ENCODE measurements at regions not wholly inside any gene's neighbourhood (a gene's known extent, or its start where the extent isn't known, plus 50 kb on each side); places are given as distances from the start of the nearest gene placed in this dataset.

GRCh38 chr9:135326141-135326540, 153.4 kb upstream of the PPP1R26 start:
- no peaks in the 10 kb centered on the region for H3K4me1 ChIP-seq (replicated peaks in 1 of 2; ENCODE audit: control insufficient read depth in 2 of 2, insufficient read depth in 2 of 2, low read length in 2 of 2)
- no peaks in the 10 kb centered on the region for H3K36me3 ChIP-seq (ENCODE audit: control insufficient read depth, insufficient read depth, low read length)
- no peak overlapping the region for H3K4me3 ChIP-seq
- ChIA-PET CTCF (ENCODE audit: low intra/inter-chr PET ratio) (no interaction called here), POLR2A (no interaction called here)
- no peaks in the 10 kb centered on the region for H3K9me3 ChIP-seq (replicated peaks; ENCODE audit: control insufficient read depth, insufficient read depth, low read depth, low read length)
- no peak overlapping the region for H2AFZ ChIP-seq (ENCODE audit: low read depth, low read length)
- ATAC-seq, result no peak
- in situ Hi-C loops (cut with MboI) (no loop called here), intact Hi-C loops (cut with micrococcal nuclease) (no loop called here)
- no peaks in the 10 kb centered on the region for H4K20me1 ChIP-seq (replicated peaks; ENCODE audit: control insufficient read depth, insufficient read depth, low read length)
- BruUV-seq (replicated peaks), result no TSS peak
- H3K27ac ChIP-seq (ENCODE audit: extremely low read depth, low read depth, low read length), result no peak overlapping the region
- no peak overlapping the region for H3K4me2 ChIP-seq (ENCODE audit: insufficient read depth, low read length)
- WGBS (ENCODE audit: insufficient coverage, low coverage, missing lambda C conversion rate), result 2% methylated on average over 7 of the region's 7 CpGs
- DNase-seq (ENCODE audit: extremely low read depth in 1 of 4, low spot score in 3 of 4), result no peak
- TF ChIP-seq NR4A1 (CRISPR knock-in tag; IDR thresholded peaks at IDR 0.05), result no peak
- TF ChIP-seq NR4A1 (tag; IDR thresholded peaks at IDR 0.05), result no peak
- TF ChIP-seq HIVEP1 (CRISPR knock-in tag; IDR thresholded peaks at IDR 0.05), result no peak
- TF ChIP-seq ZNF408 (CRISPR knock-in tag; IDR thresholded peaks at IDR 0.05; ENCODE audit: low read depth), result no peak
- TF ChIP-seq MLX (CRISPR knock-in tag; conservative IDR thresholded peaks at IDR 0.05), result no peak
- no peak for TF ChIP-seq ILK (tag; IDR thresholded peaks at IDR 0.05; ENCODE audit: borderline replicate concordance, low read depth)
- TF ChIP-seq ATF6 (CRISPR knock-in tag; IDR thresholded peaks at IDR 0.05), result no peak
- TF ChIP-seq CEBPB (tag; IDR thresholded peaks at IDR 0.05), result no peak
- TF ChIP-seq HLTF (IDR thresholded peaks at IDR 0.05), result no peak
- no peak for TF ChIP-seq TAF7 (tag; IDR thresholded peaks at IDR 0.05)
- TF ChIP-seq NCOA2 (IDR thresholded peaks at IDR 0.05; ENCODE audit: partially characterized antibody in 2 of 2), result no peak
- TF ChIP-seq GABPB2 (CRISPR knock-in tag; conservative IDR thresholded peaks at IDR 0.05), result no peak
- H3K27me3 ChIP-seq (ENCODE audit: control insufficient read depth in 2 of 2, insufficient read depth in 2 of 2, low read length in 2 of 2), result peaks cover 0 to 25% of the 10 kb centered on the region in 2 experiments; a peak in 2 of 5 replicates
- no peak overlapping the region for H3K9ac ChIP-seq (ENCODE audit: insufficient read depth in 1 of 2, low read depth in 2 of 2, low read length in 2 of 2)
- H3K9me1 ChIP-seq (ENCODE audit: control insufficient read depth, insufficient read depth, low read length), result no peaks in the 10 kb centered on the region
- no peaks in the 10 kb centered on the region for H3K79me2 ChIP-seq (ENCODE audit: control insufficient read depth, insufficient read depth, low read length)
- no peak for FAIRE-seq

Data from K562 (cell line).